Left ventricle myocardium inferior (tissue), 1 donor: ENCODE measurements at regions not wholly inside any gene's neighbourhood (a gene's known extent, or its start where the extent isn't known, plus 50 kb on each side); places are given as distances from the start of the nearest gene placed in this dataset.

Experiments
- DNase-seq: peaks from one replicate; pipeline ENCODE4 v3.0.0-alpha.2; 2020
- H3K27ac ChIP-seq: fragments of 200-600 bp; replicated peaks from 2 replicates; pipeline ENCODE4 v1.8.0; 2021
- H3K27me3 ChIP-seq: fragments of 200-600 bp; 2 replicates; pipeline ENCODE4 v1.8.0; 2021; ENCODE audit warnings: low read depth
- H3K36me3 ChIP-seq: fragments of 200-600 bp; 2 replicates; pipeline ENCODE4 v1.8.0; 2021
- H3K4me1 ChIP-seq: fragments of 200-600 bp; 2 replicates; pipeline ENCODE4 v1.8.0; 2021
- H3K4me3 ChIP-seq: fragments of 200-600 bp; 2 replicates; pipeline ENCODE4 v1.8.0; 2021; ENCODE audit warnings: mild to moderate bottlenecking, moderate library complexity
- H3K9me3 ChIP-seq: fragments of 200-600 bp; replicated peaks from 2 replicates; pipeline ENCODE4 v1.8.0; 2021
- intact Hi-C: fragments of 100-400 bp; cut with micrococcal nuclease; formaldehyde crosslinking; loops from one replicate; pipeline ENCODE4 v1.11.0; 2022
- TF ChIP-seq, protein P1 (sequence below): fragments of 200-600 bp; IDR thresholded peaks from 2 replicates; pipeline ENCODE4 v1.8.0; 2021; ENCODE audit warnings: antibody characterized with exemption, mild to moderate bottlenecking, borderline replicate concordance
- donor health status: DM: no; HTN: yes; CAD: no; lungs with severe emphysema.

DNA sequence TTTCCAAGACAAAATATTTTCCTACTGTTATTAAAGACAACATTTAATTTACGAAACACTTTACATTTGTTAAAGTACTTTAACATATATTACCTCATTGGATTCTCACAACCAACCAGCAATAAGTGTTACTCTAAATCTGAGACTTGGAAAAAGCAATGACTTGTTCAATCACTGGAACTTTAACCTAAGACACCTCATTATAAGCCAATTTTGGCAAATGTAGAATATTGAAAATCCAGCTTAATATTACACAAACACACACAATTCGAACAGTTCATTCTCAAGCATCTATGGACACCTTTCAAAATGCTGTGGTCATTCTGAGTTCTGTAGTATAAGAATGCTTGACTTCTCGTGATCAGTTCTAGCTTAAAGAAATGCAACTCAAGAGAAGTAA is 619.4 kb upstream of the CHAC2 start:
- TF ChIP-seq, protein P1, sequence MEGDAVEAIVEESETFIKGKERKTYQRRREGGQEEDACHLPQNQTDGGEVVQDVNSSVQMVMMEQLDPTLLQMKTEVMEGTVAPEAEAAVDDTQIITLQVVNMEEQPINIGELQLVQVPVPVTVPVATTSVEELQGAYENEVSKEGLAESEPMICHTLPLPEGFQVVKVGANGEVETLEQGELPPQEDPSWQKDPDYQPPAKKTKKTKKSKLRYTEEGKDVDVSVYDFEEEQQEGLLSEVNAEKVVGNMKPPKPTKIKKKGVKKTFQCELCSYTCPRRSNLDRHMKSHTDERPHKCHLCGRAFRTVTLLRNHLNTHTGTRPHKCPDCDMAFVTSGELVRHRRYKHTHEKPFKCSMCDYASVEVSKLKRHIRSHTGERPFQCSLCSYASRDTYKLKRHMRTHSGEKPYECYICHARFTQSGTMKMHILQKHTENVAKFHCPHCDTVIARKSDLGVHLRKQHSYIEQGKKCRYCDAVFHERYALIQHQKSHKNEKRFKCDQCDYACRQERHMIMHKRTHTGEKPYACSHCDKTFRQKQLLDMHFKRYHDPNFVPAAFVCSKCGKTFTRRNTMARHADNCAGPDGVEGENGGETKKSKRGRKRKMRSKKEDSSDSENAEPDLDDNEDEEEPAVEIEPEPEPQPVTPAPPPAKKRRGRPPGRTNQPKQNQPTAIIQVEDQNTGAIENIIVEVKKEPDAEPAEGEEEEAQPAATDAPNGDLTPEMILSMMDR, result no peak

DNA sequence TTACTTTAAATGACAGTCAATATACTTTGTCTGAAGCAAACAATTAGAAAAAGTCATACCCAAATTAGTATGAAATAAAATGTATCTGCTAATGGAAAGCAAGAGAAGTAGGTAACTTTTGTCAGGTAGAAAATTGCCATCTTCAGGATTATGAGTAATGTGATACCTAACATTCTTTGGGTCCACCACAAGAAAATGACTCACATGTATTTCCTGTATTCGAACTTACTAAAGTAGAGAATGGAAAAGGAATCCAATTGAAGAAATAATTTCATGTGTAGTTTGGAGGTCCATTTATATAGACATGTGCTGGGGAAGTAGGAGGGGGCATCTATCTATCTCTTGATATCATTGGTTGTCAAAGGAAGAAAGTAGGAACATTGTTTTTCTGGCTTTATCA is 636.2 kb upstream of the CHAC2 start:
- H3K4me3 ChIP-seq, result no peak overlapping the region
- no peaks in the 10 kb centered on the region for H3K27me3 ChIP-seq
- no peaks in the 10 kb centered on the region for H3K36me3 ChIP-seq
- H3K9me3 ChIP-seq, result no peaks in the 10 kb centered on the region
- intact Hi-C loops, result no loop called here
- no peaks in the 10 kb centered on the region for H3K4me1 ChIP-seq
- H3K27ac ChIP-seq, result no peak overlapping the region
- DNase-seq, result no peak
- TF ChIP-seq, protein P1, result no peak

More for the DNA sequence above, 619.4 kb upstream of the CHAC2 start:
- no peak for DNase-seq
- intact Hi-C loops, result no loop called here
- H3K4me1 ChIP-seq, result no peaks in the 10 kb centered on the region
- no peak overlapping the region for H3K4me3 ChIP-seq
- H3K36me3 ChIP-seq, result no peaks in the 10 kb centered on the region
- no peak overlapping the region for H3K27ac ChIP-seq
- H3K9me3 ChIP-seq, result no peaks in the 10 kb centered on the region
- no peaks in the 10 kb centered on the region for H3K27me3 ChIP-seq

DNA sequence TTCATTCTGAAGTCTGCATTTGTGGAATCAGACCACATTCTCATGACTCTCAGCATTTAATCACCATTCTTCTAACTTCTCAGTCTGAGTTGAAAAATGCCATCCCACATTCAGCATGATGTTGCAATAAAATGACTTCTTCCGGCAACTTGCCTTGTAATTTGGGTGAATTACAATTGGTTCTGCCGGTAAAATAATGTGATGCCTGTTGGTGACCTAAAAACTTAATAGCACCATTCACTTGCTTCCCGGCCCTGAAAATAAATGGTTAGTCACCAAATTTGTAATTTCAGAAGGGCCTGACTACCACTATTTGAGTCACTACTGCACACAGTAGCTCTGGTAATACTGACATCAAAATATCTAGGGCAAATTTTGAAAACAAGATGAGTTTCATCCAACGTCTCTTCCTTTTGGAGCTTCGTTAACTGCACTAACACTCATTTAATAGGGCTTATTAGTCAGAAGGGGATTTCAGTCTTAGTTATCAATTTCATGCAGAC is 637.1 kb upstream of the CHAC2 start:
- DNase-seq, result no peak
- H3K4me1 ChIP-seq, result no peaks in the 10 kb centered on the region
- H3K27ac ChIP-seq, result peak overlapping the region; percentile 51
- TF ChIP-seq, protein P1, result no peak
- H3K9me3 ChIP-seq, result no peaks in the 10 kb centered on the region
- H3K4me3 ChIP-seq, result no peak overlapping the region
- H3K27me3 ChIP-seq, result no peaks in the 10 kb centered on the region
- H3K36me3 ChIP-seq, result no peaks in the 10 kb centered on the region
- intact Hi-C loops, result no loop called here

DNA sequence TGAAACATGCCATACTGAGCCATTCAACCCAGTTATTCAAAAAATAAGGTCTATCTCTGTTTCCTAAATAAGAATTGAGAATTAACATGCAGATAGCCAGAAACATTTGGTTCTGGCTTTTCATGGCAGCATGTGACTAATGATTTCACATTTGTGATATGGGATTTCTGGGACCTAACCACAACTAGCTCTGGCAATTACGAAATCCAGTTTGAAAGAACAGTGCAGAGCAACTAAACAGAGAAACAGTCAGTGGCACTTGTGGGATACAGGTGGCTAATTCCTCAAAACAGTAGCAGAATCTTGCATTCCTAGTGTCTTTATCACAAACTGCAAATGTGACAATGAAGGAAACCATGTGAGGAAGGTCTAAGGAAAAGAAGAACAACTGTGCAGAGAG is 637.8 kb upstream of the CHAC2 start:
- H3K27ac ChIP-seq, result peak overlapping the region; percentile 51
- TF ChIP-seq, protein P1, result no peak

DNA sequence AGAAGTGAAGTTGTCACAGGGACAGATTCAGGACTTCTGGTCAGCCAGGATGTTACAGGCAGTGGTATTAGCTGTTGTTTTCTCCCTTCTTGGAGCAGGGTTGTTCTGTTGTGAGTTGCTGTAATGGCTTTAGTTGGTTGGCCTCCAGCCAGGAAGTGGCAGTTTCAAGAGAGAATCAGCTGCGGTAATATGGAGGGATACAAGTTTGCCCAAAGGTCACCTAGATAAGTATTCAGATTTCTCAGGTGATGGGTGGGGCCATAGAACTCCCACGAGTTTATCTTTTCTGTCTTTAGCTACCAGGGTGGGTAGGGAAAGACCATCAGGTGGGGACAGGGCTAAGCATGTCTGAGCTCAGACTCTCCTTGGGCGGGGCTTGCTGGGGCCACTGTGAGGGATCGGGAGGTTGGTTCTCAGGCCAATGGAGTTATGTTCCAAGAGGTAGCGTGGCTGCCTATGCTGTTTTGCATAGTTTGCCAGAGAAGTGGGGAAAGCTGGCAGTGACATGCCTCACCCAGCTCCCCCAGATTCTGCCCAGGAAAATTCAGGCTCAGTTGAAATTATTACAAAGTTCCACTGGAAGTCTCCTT is 640.4 kb upstream of the CHAC2 start:
- H3K4me3 ChIP-seq, result no peak overlapping the region
- H3K36me3 ChIP-seq, result no peaks in the 10 kb centered on the region
- H3K9me3 ChIP-seq, result no peaks in the 10 kb centered on the region
- H3K4me1 ChIP-seq, result no peaks in the 10 kb centered on the region
- TF ChIP-seq, protein P1, result no peak
- H3K27me3 ChIP-seq, result no peaks in the 10 kb centered on the region
- intact Hi-C loops, result no loop called here
- H3K27ac ChIP-seq, result no peak overlapping the region
- no peak for DNase-seq

More for the DNA sequence above, 637.8 kb upstream of the CHAC2 start:
- no peaks in the 10 kb centered on the region for H3K4me1 ChIP-seq
- no peak overlapping the region for H3K4me3 ChIP-seq
- H3K36me3 ChIP-seq, result no peaks in the 10 kb centered on the region
- H3K27me3 ChIP-seq, result no peaks in the 10 kb centered on the region
- no peak for DNase-seq
- intact Hi-C loops, result no loop called here
- H3K9me3 ChIP-seq, result no peaks in the 10 kb centered on the region
